IMR-90 (cell line): ENCODE measurements at regions not wholly inside any gene's neighbourhood (a gene's known extent, or its start where the extent isn't known, plus 50 kb on each side); places are given as distances from the start of the nearest gene placed in this dataset.

Source experiments
- ATAC-seq: fragments of 200-7000 bp; cut with Tn5 transposase; 2 replicates; pipeline ENCODE4 v1.9.1; 2020; ENCODE audit warnings: low read depth, mild to moderate bottlenecking, moderate library complexity
- BruUV-seq: library from RNA; stranded (reverse); fragments of 400-500 nt; replicated peaks from 2 replicates; lab custom pipeline; 2021; lab: Mats Ljungman, UMichigan
- CTCF ChIA-PET: fragments of 300-600 bp; formaldehyde crosslinking; extraction: SDS; loops from one replicate; lab custom pipeline; 2021; ENCODE audit warnings: antibody characterized with exemption; lab: Yijun Ruan, JAX
- POLR2A ChIA-PET: fragments of 300-600 bp; sonication (Branson Sonifier 250); formaldehyde crosslinking; loops from one replicate; lab custom pipeline; 2022; ENCODE audit warnings: antibody characterized with exemption; ENCODE audit not compliant: unreplicated experiment; lab: Charles Lee
- DNase-seq: peaks from one replicate; pipeline ENCODE4 v3.0.0; 2013
- H2AFZ ChIP-seq: replicated peaks from 2 replicates; pipeline ENCODE3; 2013; ENCODE audit warnings: low read length, mild to moderate bottlenecking; ENCODE audit not compliant: poor library complexity
- H2AK5ac ChIP-seq: 2 replicates; pipeline ENCODE4 v1.6.1; 2013; ENCODE audit warnings: low read depth, low read length, inconsistent platforms
- H2AK9ac ChIP-seq: replicated peaks from 2 replicates; pipeline ENCODE3; 2013; ENCODE audit warnings: mild to moderate bottlenecking, low read depth, low read length, moderate library complexity; ENCODE audit not compliant: poor library complexity
- H2BK120ac ChIP-seq: 2 replicates; pipeline ENCODE4 v1.6.1; 2013; ENCODE audit warnings: low read depth, low read length, inconsistent platforms
- H2BK15ac ChIP-seq: 3 replicates; pipeline ENCODE4 v1.6.1; 2013; ENCODE audit warnings: low read depth, low read length, inconsistent platforms
- H2BK20ac ChIP-seq: 2 replicates; pipeline ENCODE4 v1.6.1; 2013; ENCODE audit warnings: low read depth, mild to moderate bottlenecking, inconsistent platforms, low read length, moderate library complexity
- H2BK5ac ChIP-seq: 2 replicates; pipeline ENCODE4 v1.6.1; 2013; ENCODE audit warnings: mild to moderate bottlenecking, low read depth, low read length, inconsistent platforms; ENCODE audit not compliant: poor library complexity, severe bottlenecking
- H3K14ac ChIP-seq: replicated peaks from 2 replicates; pipeline ENCODE4 v1.6.1; 2013; ENCODE audit warnings: low read depth, low read length, inconsistent platforms
- H3K18ac ChIP-seq: 2 replicates; pipeline ENCODE4 v1.6.1; 2013; ENCODE audit warnings: low read depth, low read length, control low read depth
- H3K23ac ChIP-seq: 2 replicates; pipeline ENCODE4 v1.6.1; 2013; ENCODE audit warnings: low read depth, low read length, inconsistent platforms
- H3K27ac ChIP-seq: 2 replicates; pipeline ENCODE4 v1.5.1; 2013; ENCODE audit warnings: mild to moderate bottlenecking, control low read depth, low read length; ENCODE audit not compliant: insufficient read depth
- H3K27me3 ChIP-seq: 2 replicates; pipeline ENCODE4 v1.6.1; 2013; ENCODE audit warnings: low read length; ENCODE audit not compliant: control insufficient read depth, insufficient read depth
- H3K36me3 ChIP-seq: 2 replicates; pipeline ENCODE4 v1.6.1; 2013; ENCODE audit warnings: low read length, mixed read lengths; ENCODE audit not compliant: control insufficient read depth, insufficient read depth
- H3K4ac ChIP-seq: 2 replicates; pipeline ENCODE4 v1.6.1; 2013; ENCODE audit warnings: low read depth, low read length, inconsistent platforms
- H3K4me1 ChIP-seq: 2 replicates; pipeline ENCODE4 v1.6.1; 2013; ENCODE audit warnings: low read length, mixed read lengths; ENCODE audit not compliant: control insufficient read depth, insufficient read depth
- H3K4me2 ChIP-seq: 2 replicates; pipeline ENCODE4 v1.6.1; 2013; ENCODE audit warnings: low read depth, mild to moderate bottlenecking, control low read depth, low read length, moderate library complexity
- H3K4me3 ChIP-seq: 2 replicates; pipeline ENCODE4 v1.5.1; 2013; ENCODE audit warnings: low read depth, mild to moderate bottlenecking, control low read depth, low read length, moderate library complexity; ENCODE audit not compliant: insufficient read depth
- H3K56ac ChIP-seq: 2 replicates; pipeline ENCODE4 v1.6.1; 2013; ENCODE audit warnings: low read length, inconsistent platforms; ENCODE audit not compliant: insufficient read depth; ENCODE audit errors: extremely low read depth
- H3K79me1 ChIP-seq, 2 experiments: 2 replicates each; pipeline ENCODE4 v1.6.1; 2013; ENCODE audit warnings: low read length in 2 of 2, inconsistent platforms in 1 of 2, low read depth in 1 of 2
- H3K9ac ChIP-seq: 2 replicates; pipeline ENCODE4 v1.6.1; 2013; ENCODE audit warnings: low read depth, low read length, control low read depth
- H3K9me1 ChIP-seq: 2 replicates; pipeline ENCODE4 v1.6.1; 2013; ENCODE audit warnings: low read length, inconsistent platforms; ENCODE audit not compliant: insufficient read depth
- H3K9me3 ChIP-seq: 2 replicates; pipeline ENCODE4 v1.6.1; 2013; ENCODE audit warnings: low read length; ENCODE audit not compliant: control insufficient read depth, insufficient read depth
- H4K20me1 ChIP-seq: 2 replicates; pipeline ENCODE4 v1.6.1; 2013; ENCODE audit warnings: low read length, inconsistent platforms; ENCODE audit not compliant: insufficient read depth
- H4K5ac ChIP-seq: 2 replicates; pipeline ENCODE4 v1.6.1; 2013; ENCODE audit warnings: mild to moderate bottlenecking, low read depth, low read length, control low read depth
- H4K8ac ChIP-seq, 2 experiments: 2 replicates each; pipeline ENCODE4 v1.6.1; 2013; ENCODE audit warnings: low read depth in 2 of 2, low read length in 2 of 2, control low read depth in 1 of 2, inconsistent platforms in 1 of 2
- H4K91ac ChIP-seq: 2 replicates; pipeline ENCODE4 v1.6.1; 2013; ENCODE audit warnings: low read depth, low read length, inconsistent platforms; ENCODE audit not compliant: insufficient read depth
- BHLHE40 ChIP-seq: fragments of 150-350 bp; IDR thresholded peaks from 2 replicates; pipeline ENCODE4 v1.6.1; 2016; ENCODE audit warnings: mild to moderate bottlenecking, low read depth, low read length
- RFX5 ChIP-seq: IDR thresholded peaks from 2 replicates; pipeline ENCODE4 v1.8.0; 2012; ENCODE audit warnings: low read depth, mild to moderate bottlenecking, low read length, moderate library complexity
- USF2 ChIP-seq: fragments of 150-350 bp; IDR thresholded peaks from 2 replicates; pipeline ENCODE4 v1.6.1; 2017; ENCODE audit warnings: mild to moderate bottlenecking, antibody characterized with exemption, low read length, low read depth
- WGBS, 2 experiments: methylation state at CpG; one replicate each; pipeline versions ENCODE4 v1.1.5 to v1.1.7; 2013; ENCODE audit warnings: missing lambda C conversion rate in 2 of 2; ENCODE audit not compliant: insufficient read length in 1 of 2; ENCODE audit errors: extremely low coverage in 2 of 2; 5-methylcytosine and 5-hydroxymethylcytosine counted together
- dilution Hi-C: fragments of 300-500 bp; cut with HindIII; formaldehyde crosslinking; loops from one replicate; pipeline ENCODE4 v1.14.3; 2018; ENCODE audit warnings: low sequenced_read_pairs; ENCODE audit not compliant: unreplicated experiment
- in situ Hi-C: fragments of 300-500 bp; cut with MboI; formaldehyde crosslinking; loops from 3 replicates; pipeline ENCODE4 v1.14.3; 2019; ENCODE audit warnings: low sequenced_read_pairs, inconsistent platforms, mixed read lengths
- intact Hi-C: fragments of 100-400 bp; cut with micrococcal nuclease; formaldehyde crosslinking; loops from 2 replicates; pipeline ENCODE4 v1.10.0; 2022
- TF ChIP-seq, protein P1 (sequence below): conservative IDR thresholded peaks from 2 replicates; pipeline ENCODE4 v1.5.1; 2012; ENCODE audit warnings: mild to moderate bottlenecking, low read depth, low read length, improper control_type of control experiment

DNA sequence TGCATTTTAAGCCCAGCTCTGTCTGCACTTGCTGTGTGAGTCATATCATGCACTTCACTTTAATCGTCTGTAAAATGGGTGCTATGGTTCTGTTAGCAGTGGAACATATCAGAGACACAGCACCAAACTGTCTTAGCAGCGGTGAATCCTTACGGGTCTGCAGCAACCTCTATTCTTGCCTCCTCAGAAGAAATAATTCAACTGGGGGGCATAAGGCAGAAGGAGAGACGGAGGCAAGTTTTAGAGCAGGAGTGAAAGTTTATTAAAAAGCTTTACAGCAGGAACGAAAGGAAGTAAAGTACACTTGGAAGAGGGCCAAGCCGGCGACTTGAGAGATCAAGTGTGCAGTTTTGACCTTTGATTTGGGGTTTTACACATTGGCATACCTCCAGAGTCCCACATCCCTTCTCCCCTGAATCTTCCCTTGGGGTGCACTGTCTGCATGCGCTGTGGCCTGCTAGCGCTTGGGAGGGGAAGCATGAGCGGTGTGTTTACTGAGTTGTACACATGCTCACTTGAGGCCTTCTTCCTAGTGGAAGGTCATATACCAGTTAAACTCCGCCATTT, 109.8 kb downstream of the DDX1 start:
- H2BK20ac ChIP-seq = no peak overlapping the region
- WGBS, 2 experiments = no CpG with 5 or more reads among the region's 11 CpGs
- H2AFZ ChIP-seq = no peak overlapping the region
- no peak overlapping the region for H3K18ac ChIP-seq
- ChIA-PET CTCF (no interaction called here), POLR2A (no interaction called here)
- no peak overlapping the region for H2AK5ac ChIP-seq
- DNase-seq = no peak
- H3K79me1 ChIP-seq = no peaks in the 10 kb centered on the region
- H3K9me3 ChIP-seq = no peaks in the 10 kb centered on the region
- H3K23ac ChIP-seq = no peak overlapping the region
- TF ChIP-seq BHLHE40 (no peak), RFX5 (no peak), USF2 (no peak)
- TF ChIP-seq, protein P1, sequence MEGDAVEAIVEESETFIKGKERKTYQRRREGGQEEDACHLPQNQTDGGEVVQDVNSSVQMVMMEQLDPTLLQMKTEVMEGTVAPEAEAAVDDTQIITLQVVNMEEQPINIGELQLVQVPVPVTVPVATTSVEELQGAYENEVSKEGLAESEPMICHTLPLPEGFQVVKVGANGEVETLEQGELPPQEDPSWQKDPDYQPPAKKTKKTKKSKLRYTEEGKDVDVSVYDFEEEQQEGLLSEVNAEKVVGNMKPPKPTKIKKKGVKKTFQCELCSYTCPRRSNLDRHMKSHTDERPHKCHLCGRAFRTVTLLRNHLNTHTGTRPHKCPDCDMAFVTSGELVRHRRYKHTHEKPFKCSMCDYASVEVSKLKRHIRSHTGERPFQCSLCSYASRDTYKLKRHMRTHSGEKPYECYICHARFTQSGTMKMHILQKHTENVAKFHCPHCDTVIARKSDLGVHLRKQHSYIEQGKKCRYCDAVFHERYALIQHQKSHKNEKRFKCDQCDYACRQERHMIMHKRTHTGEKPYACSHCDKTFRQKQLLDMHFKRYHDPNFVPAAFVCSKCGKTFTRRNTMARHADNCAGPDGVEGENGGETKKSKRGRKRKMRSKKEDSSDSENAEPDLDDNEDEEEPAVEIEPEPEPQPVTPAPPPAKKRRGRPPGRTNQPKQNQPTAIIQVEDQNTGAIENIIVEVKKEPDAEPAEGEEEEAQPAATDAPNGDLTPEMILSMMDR = no peak
- H3K9me1 ChIP-seq = no peaks in the 10 kb centered on the region
- H3K36me3 ChIP-seq = no peaks in the 10 kb centered on the region
- no peak overlapping the region for H3K9ac ChIP-seq
- H4K8ac ChIP-seq = no peak overlapping the region
- H3K27ac ChIP-seq = no peak overlapping the region
- no peak overlapping the region for H2BK120ac ChIP-seq
- dilution Hi-C loops = no loop called here
- H4K91ac ChIP-seq = no peak overlapping the region
- no peak overlapping the region for H2AK9ac ChIP-seq
- H3K4me2 ChIP-seq = no peak overlapping the region
- no peaks in the 10 kb centered on the region for H4K20me1 ChIP-seq
- H4K5ac ChIP-seq = no peak overlapping the region
- H3K4ac ChIP-seq = no peak overlapping the region
- no peak overlapping the region for H3K14ac ChIP-seq
- BruUV-seq = no TSS peak
- intact Hi-C loops = no loop called here
- no peak for ATAC-seq
- in situ Hi-C loops = no loop called here
- H3K4me1 ChIP-seq = no peaks in the 10 kb centered on the region
- H2BK15ac ChIP-seq = no peak overlapping the region
- H2BK5ac ChIP-seq = no peak overlapping the region
- H3K27me3 ChIP-seq = no peaks in the 10 kb centered on the region
- H3K56ac ChIP-seq = no peak overlapping the region
- H3K4me3 ChIP-seq = no peak overlapping the region
